Keratinocyte (primary cell): ENCODE measurements at regions not wholly inside any gene's neighbourhood (a gene's known extent, or its start where the extent isn't known, plus 50 kb on each side); places are given as distances from the start of the nearest gene placed in this dataset.

Source experiments
- DNase-seq: peaks from one replicate; pipeline ENCODE4 v3.0.0-alpha.2; 2011; ENCODE audit warnings: low read depth, missing footprints, low spot score
- FAIRE-seq: peaks from 2 replicates; lab custom pipeline; 2011; peaks lifted over from hg19 to GRCh38; lab: Jason Lieb, UNC
- H2AFZ ChIP-seq: 2 replicates; pipeline ENCODE4 v1.6.0; 2012; ENCODE audit warnings: low read length, control low read depth, inconsistent platforms; ENCODE audit not compliant: control insufficient read depth
- H3K27ac ChIP-seq: 2 replicates; pipeline ENCODE4 v1.5.1; 2011; ENCODE audit warnings: low read length; ENCODE audit not compliant: control insufficient read depth, insufficient read depth
- H3K27me3 ChIP-seq: 3 replicates; pipeline ENCODE4 v1.6.0; 2011; ENCODE audit warnings: low read length; ENCODE audit not compliant: control insufficient read depth, insufficient read depth; ENCODE audit errors: extremely low read depth
- H3K36me3 ChIP-seq, 2 experiments: 2 replicates in 1 of 2; 3 replicates in 1 of 2; pipeline ENCODE4 v1.5.1; 2011; ENCODE audit warnings: low read length in 2 of 2, mild to moderate bottlenecking in 1 of 2; ENCODE audit not compliant: control insufficient read depth in 2 of 2, insufficient read depth in 2 of 2; ENCODE audit errors: extremely low read depth in 1 of 2
- H3K4me1 ChIP-seq: 3 replicates; pipeline ENCODE4 v1.5.1; 2011; ENCODE audit warnings: low read length; ENCODE audit not compliant: control insufficient read depth, insufficient read depth; ENCODE audit errors: extremely low read depth
- H3K4me2 ChIP-seq: 3 replicates; pipeline ENCODE4 v1.6.0; 2011; ENCODE audit warnings: low read depth, low read length; ENCODE audit not compliant: control insufficient read depth, insufficient read depth; ENCODE audit errors: extremely low read depth
- H3K4me3 ChIP-seq, 3 experiments: fragments of 200-600 bp in 1 of 3; sonication (generic) in 1 of 3; 2 replicates in 2 of 3; 3 replicates in 1 of 3; pipeline ENCODE4 v1.5.1; 2011 to 2016; ENCODE audit warnings: low read length in 3 of 3, mild to moderate bottlenecking in 3 of 3, control low read depth in 2 of 3, inconsistent platforms in 1 of 3, low read depth in 1 of 3, mixed read lengths in 1 of 3, mixed run types in 1 of 3, moderate library complexity in 1 of 3; ENCODE audit not compliant: control insufficient read depth in 2 of 3, insufficient read depth in 2 of 3; ENCODE audit errors: extremely low read depth in 1 of 3
- H3K79me2 ChIP-seq: 2 replicates; pipeline ENCODE4 v1.6.0; 2012; ENCODE audit warnings: low read length; ENCODE audit not compliant: control insufficient read depth, insufficient read depth
- H3K9ac ChIP-seq: 3 replicates; pipeline ENCODE4 v1.6.0; 2011; ENCODE audit warnings: low read length; ENCODE audit not compliant: control insufficient read depth, insufficient read depth; ENCODE audit errors: extremely low read depth
- H3K9me1 ChIP-seq: 3 replicates; pipeline ENCODE4 v1.6.0; 2011; ENCODE audit warnings: low read length; ENCODE audit not compliant: control insufficient read depth, insufficient read depth; ENCODE audit errors: extremely low read depth
- H3K9me3 ChIP-seq: 2 replicates; pipeline ENCODE4 v1.5.1; 2012; ENCODE audit warnings: low read depth, low read length; ENCODE audit not compliant: control insufficient read depth
- H4K20me1 ChIP-seq: 3 replicates; pipeline ENCODE4 v1.6.0; 2011; ENCODE audit warnings: low read length; ENCODE audit not compliant: control insufficient read depth, insufficient read depth; ENCODE audit errors: extremely low read depth
- EZH2 ChIP-seq: IDR thresholded peaks from one replicate; pipeline ENCODE4 v1.6.1; 2012; ENCODE audit warnings: inconsistent platforms, mild to moderate bottlenecking, low read length, moderate library complexity
- dilution Hi-C: fragments of 300-500 bp; cut with MboI; formaldehyde crosslinking; loops from one replicate; pipeline ENCODE4 v1.7.0; 2020; ENCODE audit warnings: low sequenced_read_pairs; ENCODE audit not compliant: extremely low pct_ligation_motif_present
- TF ChIP-seq, protein P1 (sequence below), 3 experiments: IDR thresholded peaks in 1 of 3; conservative IDR thresholded peaks in 1 of 3; optimal IDR thresholded peaks in 1 of 3; 2 replicates in 2 of 3; 3 replicates in 1 of 3; pipeline versions ENCODE3 to v1.5.1; 2011; ENCODE audit warnings: low read length in 3 of 3, mild to moderate bottlenecking in 3 of 3, moderate library complexity in 2 of 3, control low read depth in 1 of 3, inconsistent platforms in 1 of 3; ENCODE audit not compliant: insufficient read depth in 2 of 3; ENCODE audit errors: extremely low read depth in 1 of 3

DNA sequence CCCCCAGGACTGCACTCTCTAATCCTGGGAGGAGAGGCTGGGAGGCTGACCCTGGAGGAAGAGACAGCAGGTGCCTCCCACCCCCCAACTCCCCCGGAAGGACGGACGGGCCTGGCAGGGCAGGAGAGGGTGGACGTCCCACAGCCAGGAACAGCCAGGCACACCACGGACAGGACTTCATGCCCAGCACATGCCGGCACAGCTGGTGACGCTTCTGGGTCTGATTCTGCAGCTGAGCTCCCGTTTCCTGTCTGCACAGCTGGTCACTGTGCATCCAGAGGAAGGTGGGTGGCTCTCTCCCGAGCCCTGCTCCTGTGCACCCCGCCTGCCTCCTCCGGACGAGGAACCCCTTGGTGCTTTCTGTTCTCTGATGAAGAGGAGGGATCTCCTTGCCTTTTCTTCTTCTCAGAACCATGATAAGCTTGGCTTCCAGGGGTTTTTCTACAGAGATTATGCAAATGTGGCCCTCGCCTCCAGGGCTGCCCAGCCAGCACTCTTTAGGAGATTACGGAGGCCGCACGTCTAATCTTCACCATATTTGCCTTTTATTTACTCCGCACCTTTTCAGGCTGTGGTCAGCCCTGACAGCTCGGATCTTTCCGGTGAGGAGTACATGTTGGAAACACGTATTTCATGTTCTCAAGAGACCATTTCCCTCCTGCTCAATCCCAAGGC, 1295.8 kb downstream of the BRD1 start:
- no peaks in the 10 kb centered on the region for H3K27me3 ChIP-seq
- H3K9me1 ChIP-seq = no peaks in the 10 kb centered on the region
- dilution Hi-C loops = no loop called here
- no peak overlapping the region for H3K4me3 ChIP-seq
- FAIRE-seq (no peak), DNase-seq (no peak)
- no peaks in the 10 kb centered on the region for H4K20me1 ChIP-seq
- no peak overlapping the region for H3K4me2 ChIP-seq
- peaks cover 15% of the 10 kb centered on the region for H3K9me3 ChIP-seq
- no peak overlapping the region for H3K9ac ChIP-seq
- H3K36me3 ChIP-seq = no peaks in the 10 kb centered on the region
- H2AFZ ChIP-seq = no peak overlapping the region
- no peak for TF ChIP-seq EZH2
- TF ChIP-seq, protein P1, sequence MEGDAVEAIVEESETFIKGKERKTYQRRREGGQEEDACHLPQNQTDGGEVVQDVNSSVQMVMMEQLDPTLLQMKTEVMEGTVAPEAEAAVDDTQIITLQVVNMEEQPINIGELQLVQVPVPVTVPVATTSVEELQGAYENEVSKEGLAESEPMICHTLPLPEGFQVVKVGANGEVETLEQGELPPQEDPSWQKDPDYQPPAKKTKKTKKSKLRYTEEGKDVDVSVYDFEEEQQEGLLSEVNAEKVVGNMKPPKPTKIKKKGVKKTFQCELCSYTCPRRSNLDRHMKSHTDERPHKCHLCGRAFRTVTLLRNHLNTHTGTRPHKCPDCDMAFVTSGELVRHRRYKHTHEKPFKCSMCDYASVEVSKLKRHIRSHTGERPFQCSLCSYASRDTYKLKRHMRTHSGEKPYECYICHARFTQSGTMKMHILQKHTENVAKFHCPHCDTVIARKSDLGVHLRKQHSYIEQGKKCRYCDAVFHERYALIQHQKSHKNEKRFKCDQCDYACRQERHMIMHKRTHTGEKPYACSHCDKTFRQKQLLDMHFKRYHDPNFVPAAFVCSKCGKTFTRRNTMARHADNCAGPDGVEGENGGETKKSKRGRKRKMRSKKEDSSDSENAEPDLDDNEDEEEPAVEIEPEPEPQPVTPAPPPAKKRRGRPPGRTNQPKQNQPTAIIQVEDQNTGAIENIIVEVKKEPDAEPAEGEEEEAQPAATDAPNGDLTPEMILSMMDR (optimal IDR thresholded peaks at IDR 0.05 in 1 of 3, IDR thresholded peaks at IDR 0.05 in 1 of 3, conservative IDR thresholded peaks at IDR 0.05 in 1 of 3; ENCODE audit: extremely low read depth in 1 of 3, insufficient read depth in 2 of 3, low read length in 3 of 3) = no peak
- H3K4me1 ChIP-seq = no peaks in the 10 kb centered on the region
- H3K27ac ChIP-seq = no peak overlapping the region
- no peaks in the 10 kb centered on the region for H3K79me2 ChIP-seq

DNA sequence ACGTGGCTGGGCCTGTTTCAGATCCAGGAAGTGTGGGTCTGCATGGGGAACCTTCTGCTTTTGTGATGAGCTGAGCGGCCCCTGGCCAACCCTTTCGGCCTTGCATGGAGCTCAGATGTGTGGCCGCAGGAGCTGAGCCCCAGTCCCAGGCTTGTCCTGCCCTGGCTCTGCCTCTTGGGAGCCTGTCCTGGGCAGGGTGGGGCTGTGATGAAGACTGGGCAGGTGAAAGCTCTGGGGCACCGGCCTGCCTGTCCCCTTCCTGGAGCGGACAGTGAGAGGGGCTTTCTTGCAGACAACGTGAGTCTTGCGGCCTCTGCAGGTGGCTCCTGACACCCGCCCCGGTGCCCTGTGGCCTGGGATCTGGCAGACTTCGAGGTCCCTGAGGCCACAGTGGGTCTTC, 1296.6 kb downstream of the BRD1 start:
- Histone ChIP-seq H3K9me3 (peaks cover 13% of the 10 kb centered on the region), H3K9me1 (no peaks in the 10 kb centered on the region), H3K9ac (no peak overlapping the region), H2AFZ (no peak overlapping the region), H3K27ac (no peak overlapping the region), H3K79me2 (no peaks in the 10 kb centered on the region), H3K27me3 (no peaks in the 10 kb centered on the region), H4K20me1 (no peaks in the 10 kb centered on the region), H3K36me3 (no peaks in the 10 kb centered on the region), H3K4me2 (no peak overlapping the region), H3K4me3 (no peak overlapping the region), H3K4me1 (no peaks in the 10 kb centered on the region)
- no peak for TF ChIP-seq EZH2
- TF ChIP-seq, protein P1 (optimal IDR thresholded peaks at IDR 0.05 in 1 of 3, IDR thresholded peaks at IDR 0.05 in 1 of 3, conservative IDR thresholded peaks at IDR 0.05 in 1 of 3; ENCODE audit: extremely low read depth in 1 of 3, insufficient read depth in 2 of 3, low read length in 3 of 3) = no peak
- dilution Hi-C loops = no loop called here
- DNase-seq (no peak), FAIRE-seq (no peak)
